ENCODE measurements at regions not wholly inside any gene's neighbourhood (a gene's known extent, or its start where the extent isn't known, plus 50 kb on each side); places are given as distances from the start of the nearest gene placed in this dataset.

- Histone ChIP-seq H3K23me2 (ENCODE audit: insufficient read length, low read depth, low read length, poor library complexity, severe bottlenecking) (no peaks in the 10 kb centered on the region), H4K20me1 (ENCODE audit: control insufficient read depth, insufficient read depth, insufficient read length) (no peaks in the 10 kb centered on the region), H3K56ac (ENCODE audit: insufficient read length, low read depth, low read length) (no peak overlapping the region), H2BK5ac (ENCODE audit: insufficient read length, low read length) (no peak overlapping the region), H3K79me1 (ENCODE audit: insufficient read depth, low read depth, low read length, poor library complexity, severe bottlenecking) (no peaks in the 10 kb centered on the region), H4K8ac (replicated peaks; ENCODE audit: insufficient read length, low read depth, low read length) (no peak overlapping the region), H3K4me1 (ENCODE audit: insufficient read depth, low read length) (no peaks in the 10 kb centered on the region), H4K91ac (ENCODE audit: insufficient read length, low read depth, low read length) (no peak overlapping the region), H4K5ac (ENCODE audit: insufficient read length, low read depth, low read length) (no peak overlapping the region), H2BK12ac (ENCODE audit: insufficient read length, low read depth, low read length) (no peak overlapping the region), H2AK5ac (ENCODE audit: insufficient read length, low read length) (no peak overlapping the region), H2BK15ac (ENCODE audit: low read depth, low read length) (no peak overlapping the region), H3K18ac (ENCODE audit: insufficient read length, low read depth, low read length) (no peak overlapping the region), H3K27ac (ENCODE audit: insufficient read length, low read depth, low read length) (no peak overlapping the region), H2AFZ (ENCODE audit: low read length) (no peak overlapping the region), H3K9ac (ENCODE audit: extremely low read depth, insufficient read length, low read length) (no peak overlapping the region), H2BK20ac (ENCODE audit: low read depth, low read length, poor library complexity, severe bottlenecking) (no peak overlapping the region), H3K23ac (ENCODE audit: insufficient read length, low read depth, low read length) (no peak overlapping the region), H3K4me2 (ENCODE audit: insufficient read depth, insufficient read length, low read length) (no peak overlapping the region), H3T11ph (ENCODE audit: low read length) (no peak overlapping the region), H3K14ac (ENCODE audit: insufficient read depth, low read length) (no peak overlapping the region), H3K27me3 (ENCODE audit: insufficient read depth, low read length) (no peaks in the 10 kb centered on the region), H3K79me2 (ENCODE audit: insufficient read depth, low read length) (no peaks in the 10 kb centered on the region), H3K4ac (ENCODE audit: low read depth, low read length) (no peak overlapping the region), H3K9me3 (ENCODE audit: control insufficient read depth, low read depth, low read length) (no peaks in the 10 kb centered on the region), H2BK120ac (ENCODE audit: low read depth, low read length, poor library complexity, severe bottlenecking) (no peak overlapping the region)
- WGBS (ENCODE audit: extremely low coverage, insufficient read length, low lambda C conversion rate) = no CpG with 5 or more reads among the region's 2 CpGs
- DNase-seq = no peak
- H3K4me3 Mint-ChIP-seq = no peak overlapping the region
- no peak overlapping the region for H3K27ac Mint-ChIP-seq
- peaks cover 2% of the 10 kb centered on the region for H3K27me3 Mint-ChIP-seq (ENCODE audit: low read depth)
- no peaks in the 10 kb centered on the region for H3K9me3 Mint-ChIP-seq
- TF ChIP-seq, protein P1, sequence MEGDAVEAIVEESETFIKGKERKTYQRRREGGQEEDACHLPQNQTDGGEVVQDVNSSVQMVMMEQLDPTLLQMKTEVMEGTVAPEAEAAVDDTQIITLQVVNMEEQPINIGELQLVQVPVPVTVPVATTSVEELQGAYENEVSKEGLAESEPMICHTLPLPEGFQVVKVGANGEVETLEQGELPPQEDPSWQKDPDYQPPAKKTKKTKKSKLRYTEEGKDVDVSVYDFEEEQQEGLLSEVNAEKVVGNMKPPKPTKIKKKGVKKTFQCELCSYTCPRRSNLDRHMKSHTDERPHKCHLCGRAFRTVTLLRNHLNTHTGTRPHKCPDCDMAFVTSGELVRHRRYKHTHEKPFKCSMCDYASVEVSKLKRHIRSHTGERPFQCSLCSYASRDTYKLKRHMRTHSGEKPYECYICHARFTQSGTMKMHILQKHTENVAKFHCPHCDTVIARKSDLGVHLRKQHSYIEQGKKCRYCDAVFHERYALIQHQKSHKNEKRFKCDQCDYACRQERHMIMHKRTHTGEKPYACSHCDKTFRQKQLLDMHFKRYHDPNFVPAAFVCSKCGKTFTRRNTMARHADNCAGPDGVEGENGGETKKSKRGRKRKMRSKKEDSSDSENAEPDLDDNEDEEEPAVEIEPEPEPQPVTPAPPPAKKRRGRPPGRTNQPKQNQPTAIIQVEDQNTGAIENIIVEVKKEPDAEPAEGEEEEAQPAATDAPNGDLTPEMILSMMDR (conservative IDR thresholded peaks at IDR 0.05) = no peak
- no peaks in the 10 kb centered on the region for H3K36me3 Mint-ChIP-seq (ENCODE audit: insufficient read depth in 1 of 3, low read depth in 3 of 3)
- H3K4me1 Mint-ChIP-seq = no peaks in the 10 kb centered on the region
Observed at GRCh38 chr4:83809581-83809980, 273.7 kb downstream of the GPAT3 start.
